ENCODE measurements at regions not wholly inside any gene's neighbourhood (a gene's known extent, or its start where the extent isn't known, plus 50 kb on each side); places are given as distances from the start of the nearest gene placed in this dataset.
"Not testable (repeated sequence)": the region's sequence is repeated elsewhere in the genome, so short reads cannot be mapped to it uniquely, and the experiment has no call there.

GRCh38 chr2:84214455-84214854 lies 244.6 kb downstream of the SUCLG1 start:
- no peak for DNase-seq (ENCODE audit: low spot score)

GRCh38 chr2:84212611-84213314 lies 246.3 kb downstream of the SUCLG1 start:
- no peak for DNase-seq (ENCODE audit: low spot score)

GRCh38 chr2:84209941-84210340 lies 249.1 kb downstream of the SUCLG1 start:
- no peak for DNase-seq (ENCODE audit: low spot score)

- no peak for DNase-seq (ENCODE audit: low spot score)
Observed at GRCh38 chr2:84204995-84205394, 254.1 kb downstream of the SUCLG1 start.

GRCh38 chr2:84202166-84202565 lies 256.9 kb downstream of the SUCLG1 start:
- no peak for DNase-seq (ENCODE audit: low spot score)

- DNase-seq (ENCODE audit: low spot score), result no peak
Observed at GRCh38 chr2:84201158-84201557, 257.9 kb downstream of the SUCLG1 start.

- DNase-seq (ENCODE audit: low spot score), result no peak
Observed at GRCh38 chr2:84197901-84198300, 261.2 kb downstream of the SUCLG1 start.

- DNase-seq (ENCODE audit: low spot score), result no peak
Observed at GRCh38 chr2:84194949-84195644, 264.0 kb downstream of the SUCLG1 start.

GRCh38 chr2:84194181-84194580 lies 264.9 kb downstream of the SUCLG1 start:
- DNase-seq (ENCODE audit: low spot score), result no peak

GRCh38 chr2:84187258-84187657 lies 271.8 kb downstream of the SUCLG1 start:
- DNase-seq (ENCODE audit: low spot score), result no peak

- DNase-seq (ENCODE audit: low spot score), result no peak
Observed at GRCh38 chr2:84181927-84182326, 277.2 kb downstream of the SUCLG1 start.

GRCh38 chr2:84177733-84178132 lies 281.3 kb downstream of the SUCLG1 start:
- DNase-seq (ENCODE audit: low spot score), result no peak

GRCh38 chr2:84175970-84176369 lies 283.1 kb downstream of the SUCLG1 start:
- DNase-seq (ENCODE audit: low spot score), result no peak

GRCh38 chr2:84175340-84175739 lies 283.7 kb downstream of the SUCLG1 start:
- DNase-seq (ENCODE audit: low spot score), result no peak

- no peak for DNase-seq (ENCODE audit: low spot score)
Observed at GRCh38 chr2:84173041-84173440, 286.0 kb downstream of the SUCLG1 start.

- DNase-seq (ENCODE audit: low spot score), result no peak
Observed at GRCh38 chr2:84170979-84171378, 288.1 kb downstream of the SUCLG1 start.

GRCh38 chr2:84169871-84170270 lies 289.2 kb downstream of the SUCLG1 start:
- no peak for DNase-seq (ENCODE audit: low spot score)

GRCh38 chr2:84168552-84168951 lies 290.5 kb downstream of the SUCLG1 start:
- not testable (repeated sequence) for DNase-seq (ENCODE audit: low spot score)

- DNase-seq (ENCODE audit: low spot score), result no peak
Observed at GRCh38 chr2:84165256-84165655, 293.8 kb downstream of the SUCLG1 start.

- no peak for DNase-seq (ENCODE audit: low spot score)
Observed at GRCh38 chr2:84160453-84160852, 298.6 kb downstream of the SUCLG1 start.

GRCh38 chr2:84158605-84159004 lies 300.5 kb downstream of the SUCLG1 start:
- DNase-seq (ENCODE audit: low spot score), result no peak

- DNase-seq (ENCODE audit: low spot score), result no peak
Observed at GRCh38 chr2:84152462-84152861, 306.6 kb downstream of the SUCLG1 start.

- no peak for DNase-seq (ENCODE audit: low spot score)
Observed at GRCh38 chr2:84144345-84144744, 314.7 kb downstream of the SUCLG1 start.

GRCh38 chr2:84137034-84137433 lies 322.0 kb downstream of the SUCLG1 start:
- no peak for DNase-seq (ENCODE audit: low spot score)

Data from AG08396 (cell line).